ENCODE measurements at regions not wholly inside any gene's neighbourhood (a gene's known extent, or its start where the extent isn't known, plus 50 kb on each side); places are given as distances from the start of the nearest gene placed in this dataset.

DNA sequence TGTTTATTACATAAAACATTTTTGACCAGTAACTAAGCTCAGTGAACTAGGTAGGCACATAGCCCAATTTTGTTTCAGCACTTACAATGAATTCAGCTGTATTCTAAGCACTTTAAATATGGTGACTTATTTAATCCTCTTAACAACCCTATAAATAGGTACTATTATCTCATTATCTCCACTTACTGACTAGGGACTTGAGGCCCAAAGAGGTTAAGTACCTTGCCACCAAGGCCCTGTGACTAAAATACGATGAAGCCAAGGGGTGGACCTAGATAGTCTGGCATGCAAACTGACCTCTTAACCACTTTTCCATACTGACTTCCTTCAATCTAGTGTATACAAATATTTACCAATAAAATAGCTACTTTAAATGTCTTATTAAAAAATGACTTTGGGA lies 266.4 kb downstream of the ZNF608 start:
- TF ChIP-seq TCF7L2 (IDR thresholded peaks at IDR 0.05; ENCODE audit: low read depth, low read length) (no peak), ZBTB8A (CRISPR knock-in tag; IDR thresholded peaks at IDR 0.05; ENCODE audit: borderline replicate concordance, low read depth) (no peak)
- TF ChIP-seq, protein P1, sequence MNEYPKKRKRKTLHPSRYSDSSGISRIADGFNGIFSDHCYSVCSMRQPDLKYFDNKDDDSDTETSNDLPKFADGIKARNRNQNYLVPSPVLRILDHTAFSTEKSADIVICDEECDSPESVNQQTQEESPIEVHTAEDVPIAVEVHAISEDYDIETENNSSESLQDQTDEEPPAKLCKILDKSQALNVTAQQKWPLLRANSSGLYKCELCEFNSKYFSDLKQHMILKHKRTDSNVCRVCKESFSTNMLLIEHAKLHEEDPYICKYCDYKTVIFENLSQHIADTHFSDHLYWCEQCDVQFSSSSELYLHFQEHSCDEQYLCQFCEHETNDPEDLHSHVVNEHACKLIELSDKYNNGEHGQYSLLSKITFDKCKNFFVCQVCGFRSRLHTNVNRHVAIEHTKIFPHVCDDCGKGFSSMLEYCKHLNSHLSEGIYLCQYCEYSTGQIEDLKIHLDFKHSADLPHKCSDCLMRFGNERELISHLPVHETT (CRISPR knock-in tag; conservative IDR thresholded peaks at IDR 0.05): no peak
- TF ChIP-seq, protein P2, sequence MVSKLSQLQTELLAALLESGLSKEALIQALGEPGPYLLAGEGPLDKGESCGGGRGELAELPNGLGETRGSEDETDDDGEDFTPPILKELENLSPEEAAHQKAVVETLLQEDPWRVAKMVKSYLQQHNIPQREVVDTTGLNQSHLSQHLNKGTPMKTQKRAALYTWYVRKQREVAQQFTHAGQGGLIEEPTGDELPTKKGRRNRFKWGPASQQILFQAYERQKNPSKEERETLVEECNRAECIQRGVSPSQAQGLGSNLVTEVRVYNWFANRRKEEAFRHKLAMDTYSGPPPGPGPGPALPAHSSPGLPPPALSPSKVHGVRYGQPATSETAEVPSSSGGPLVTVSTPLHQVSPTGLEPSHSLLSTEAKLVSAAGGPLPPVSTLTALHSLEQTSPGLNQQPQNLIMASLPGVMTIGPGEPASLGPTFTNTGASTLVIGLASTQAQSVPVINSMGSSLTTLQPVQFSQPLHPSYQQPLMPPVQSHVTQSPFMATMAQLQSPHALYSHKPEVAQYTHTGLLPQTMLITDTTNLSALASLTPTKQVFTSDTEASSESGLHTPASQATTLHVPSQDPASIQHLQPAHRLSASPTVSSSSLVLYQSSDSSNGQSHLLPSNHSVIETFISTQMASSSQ (IDR thresholded peaks at IDR 0.05; ENCODE audit: low read depth): no peak
- TF ChIP-seq, protein P2 (CRISPR knock-in tag; IDR thresholded peaks at IDR 0.05; ENCODE audit: borderline replicate concordance): no peak
